H9 (cell line): ENCODE measurements at regions not wholly inside any gene's neighbourhood (a gene's known extent, or its start where the extent isn't known, plus 50 kb on each side); places are given as distances from the start of the nearest gene placed in this dataset.

ENCODE experiments used
- DNase-seq: peaks from one replicate; pipeline ENCODE4 v3.0.0-alpha.2; 2017
- H2AFZ ChIP-seq: one replicate; pipeline ENCODE4 v1.6.1; 2013; ENCODE audit warnings: mild to moderate bottlenecking, low read length, control low read depth, moderate library complexity
- H2AK5ac ChIP-seq: 2 replicates; pipeline ENCODE4 v1.6.1; 2013; ENCODE audit warnings: low read length, control low read depth, mixed read lengths; ENCODE audit not compliant: insufficient read length
- H2BK120ac ChIP-seq: one replicate; pipeline ENCODE4 v1.6.1; 2013; ENCODE audit warnings: low read depth, mild to moderate bottlenecking, low read length, control low read depth, inconsistent platforms; ENCODE audit not compliant: poor library complexity, severe bottlenecking
- H2BK12ac ChIP-seq: 2 replicates; pipeline ENCODE4 v1.6.1; 2013; ENCODE audit warnings: low read length, control low read depth, mixed read lengths, low read depth; ENCODE audit not compliant: insufficient read length
- H2BK15ac ChIP-seq: 2 replicates; pipeline ENCODE4 v1.6.1; 2013; ENCODE audit warnings: low read depth, low read length, control low read depth
- H2BK20ac ChIP-seq: one replicate; pipeline ENCODE4 v1.6.1; 2013; ENCODE audit warnings: low read depth, mild to moderate bottlenecking, low read length, control low read depth, inconsistent platforms; ENCODE audit not compliant: poor library complexity, severe bottlenecking
- H2BK5ac ChIP-seq: 2 replicates; pipeline ENCODE4 v1.6.1; 2013; ENCODE audit warnings: low read length, control low read depth, mixed read lengths; ENCODE audit not compliant: insufficient read length
- H3K14ac ChIP-seq: 2 replicates; pipeline ENCODE4 v1.6.1; 2013; ENCODE audit warnings: low read length, control low read depth; ENCODE audit not compliant: insufficient read depth
- H3K18ac ChIP-seq: 2 replicates; pipeline ENCODE4 v1.6.1; 2013; ENCODE audit warnings: low read depth, mild to moderate bottlenecking, mixed read lengths, low read length, control low read depth; ENCODE audit not compliant: insufficient read length
- H3K23ac ChIP-seq: 2 replicates; pipeline ENCODE4 v1.6.1; 2013; ENCODE audit warnings: low read length, control low read depth, mixed read lengths, low read depth; ENCODE audit not compliant: insufficient read length
- H3K23me2 ChIP-seq: 2 replicates; pipeline ENCODE4 v1.6.1; 2013; ENCODE audit warnings: low read depth, mild to moderate bottlenecking, mixed read lengths, low read length, control low read depth; ENCODE audit not compliant: insufficient read length, poor library complexity, severe bottlenecking
- H3K27ac ChIP-seq: 2 replicates; pipeline ENCODE4 v1.5.1; 2013; ENCODE audit warnings: low read length, control low read depth, mixed read lengths, low read depth; ENCODE audit not compliant: insufficient read length
- H3K27me3 ChIP-seq: 2 replicates; pipeline ENCODE4 v1.6.1; 2013; ENCODE audit warnings: low read length, control low read depth, inconsistent platforms; ENCODE audit not compliant: insufficient read depth
- H3K4ac ChIP-seq: 2 replicates; pipeline ENCODE4 v1.6.1; 2013; ENCODE audit warnings: low read depth, mild to moderate bottlenecking, control low read depth, inconsistent platforms, low read length, moderate library complexity
- H3K4me1 ChIP-seq: 2 replicates; pipeline ENCODE4 v1.6.1; 2013; ENCODE audit warnings: low read length, control low read depth, inconsistent platforms; ENCODE audit not compliant: insufficient read depth
- H3K4me2 ChIP-seq: 2 replicates; pipeline ENCODE4 v1.6.1; 2013; ENCODE audit warnings: low read length, control low read depth, mixed read lengths; ENCODE audit not compliant: insufficient read length, insufficient read depth
- H3K56ac ChIP-seq: 2 replicates; pipeline ENCODE4 v1.6.1; 2013; ENCODE audit warnings: low read depth, mild to moderate bottlenecking, mixed read lengths, low read length, control low read depth; ENCODE audit not compliant: insufficient read length
- H3K79me1 ChIP-seq: 2 replicates; pipeline ENCODE4 v1.6.1; 2013; ENCODE audit warnings: low read depth, mild to moderate bottlenecking, moderate library complexity, low read length, control low read depth, inconsistent platforms; ENCODE audit not compliant: insufficient read depth, poor library complexity, severe bottlenecking
- H3K79me2 ChIP-seq: 2 replicates; pipeline ENCODE4 v1.6.1; 2013; ENCODE audit warnings: low read length, control low read depth, inconsistent platforms; ENCODE audit not compliant: insufficient read depth
- H3K9ac ChIP-seq: 2 replicates; pipeline ENCODE4 v1.6.1; 2013; ENCODE audit warnings: low read length, control low read depth, mixed read lengths; ENCODE audit not compliant: insufficient read length; ENCODE audit errors: extremely low read depth
- H3K9me3 ChIP-seq: one replicate; pipeline ENCODE4 v1.6.1; 2013; ENCODE audit warnings: low read depth, low read length, inconsistent platforms; ENCODE audit not compliant: control insufficient read depth
- H3T11ph ChIP-seq: one replicate; pipeline ENCODE4 v1.6.1; 2013; ENCODE audit warnings: mild to moderate bottlenecking, low read length, control low read depth, inconsistent platforms
- H4K20me1 ChIP-seq: one replicate; pipeline ENCODE4 v1.6.1; 2013; ENCODE audit not compliant: control insufficient read depth, insufficient read length, insufficient read depth
- H4K5ac ChIP-seq: 2 replicates; pipeline ENCODE4 v1.6.1; 2013; ENCODE audit warnings: low read depth, mild to moderate bottlenecking, mixed read lengths, low read length, control low read depth; ENCODE audit not compliant: insufficient read length
- H4K8ac ChIP-seq: replicated peaks from 2 replicates; pipeline ENCODE4 v1.6.1; 2013; ENCODE audit warnings: low read length, control low read depth, mixed read lengths, low read depth; ENCODE audit not compliant: insufficient read length
- H4K91ac ChIP-seq: 2 replicates; pipeline ENCODE4 v1.6.1; 2013; ENCODE audit warnings: low read depth, mild to moderate bottlenecking, moderate library complexity, mixed read lengths, low read length, control low read depth; ENCODE audit not compliant: insufficient read length
- H3K27ac Mint-ChIP-seq, 3 experiments: 2 replicates in 2 of 3; 3 replicates in 1 of 3; pipeline ENCODE4 v1.8.0; 2020 to 2021; ENCODE audit warnings: mixed read lengths in 3 of 3, mild to moderate bottlenecking in 1 of 3, moderate library complexity in 1 of 3
- H3K27me3 Mint-ChIP-seq: 2 replicates; pipeline ENCODE4 v1.8.0; 2021; ENCODE audit warnings: low read depth, mild to moderate bottlenecking, moderate library complexity, mixed read lengths
- H3K36me3 Mint-ChIP-seq, 3 experiments: 2 replicates in 2 of 3; 3 replicates in 1 of 3; pipeline ENCODE4 v1.8.0; 2020 to 2021; ENCODE audit warnings: low read depth in 3 of 3, mixed read lengths in 3 of 3; ENCODE audit not compliant: insufficient read depth in 1 of 3
- H3K4me1 Mint-ChIP-seq, 2 experiments: 2 replicates each; pipeline ENCODE4 v1.8.0; 2020; ENCODE audit warnings: mixed read lengths in 2 of 2
- H3K4me3 Mint-ChIP-seq, 2 experiments: 2 replicates in 1 of 2; 3 replicates in 1 of 2; pipeline ENCODE4 v1.8.0; 2020 to 2021; ENCODE audit warnings: mild to moderate bottlenecking in 2 of 2, mixed read lengths in 2 of 2, moderate library complexity in 1 of 2
- H3K9me3 Mint-ChIP-seq, 2 experiments: 2 replicates in 1 of 2; 3 replicates in 1 of 2; pipeline ENCODE4 v1.8.0; 2020; ENCODE audit warnings: mild to moderate bottlenecking in 2 of 2, mixed read lengths in 2 of 2, moderate library complexity in 1 of 2
- WGBS: extraction: QIAGEN DNeasy Blood & Tissue Kit; methylation state at CpG from one replicate; pipeline ENCODE4 v1.1.7; 2013; ENCODE audit warnings: missing lambda C conversion rate, low lambda C conversion rate, mixed read lengths; ENCODE audit not compliant: insufficient read length; ENCODE audit errors: extremely low coverage; 5-methylcytosine and 5-hydroxymethylcytosine counted together
- TF ChIP-seq, protein P1 (sequence below): fragments of 200-600 bp; sonication (generic); conservative IDR thresholded peaks from 3 replicates; pipeline ENCODE4 v1.8.0; 2021; ENCODE audit warnings: antibody characterized with exemption, mild to moderate bottlenecking

DNA sequence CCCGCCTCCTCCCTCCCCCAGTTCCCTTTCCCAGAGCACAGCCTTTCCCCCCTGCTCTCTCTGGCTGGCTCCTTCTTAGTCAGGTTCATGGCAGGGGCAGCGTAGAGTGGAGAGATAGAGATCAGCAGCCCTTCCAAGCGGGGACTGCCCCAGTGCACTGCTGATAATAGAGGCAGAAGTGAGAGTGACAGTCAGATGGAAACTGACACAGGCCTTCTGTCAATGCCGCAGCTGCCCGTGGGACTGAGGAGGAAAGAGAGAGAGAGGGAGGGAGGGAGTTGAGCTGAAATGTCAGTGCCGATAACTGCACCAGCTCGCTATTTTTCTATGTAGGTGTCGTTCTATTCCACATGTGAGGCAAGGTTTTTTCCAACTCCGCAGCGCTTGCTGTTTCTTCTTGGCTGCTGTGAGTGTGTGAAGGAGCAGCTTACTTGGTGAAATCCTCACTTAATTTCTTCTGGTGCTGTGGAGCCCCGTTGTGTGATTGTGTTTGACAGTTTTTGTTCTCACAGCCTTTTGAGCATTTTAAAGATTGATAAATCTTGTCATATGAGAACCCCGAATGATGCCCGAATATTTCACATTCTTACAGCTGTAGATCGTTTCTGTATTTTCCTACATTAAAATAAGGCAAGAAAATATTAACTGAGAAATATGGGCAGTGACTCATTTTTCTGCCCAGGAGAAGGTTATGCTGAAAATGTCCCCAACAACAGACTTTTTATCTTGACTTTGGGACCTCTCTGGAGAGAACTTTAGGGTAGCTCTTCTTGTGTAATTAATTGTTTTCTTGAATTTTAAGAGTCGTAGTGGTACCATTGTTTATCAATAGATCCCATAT, 386.4 kb upstream of the MMS22L start:
- H3K36me3 Mint-ChIP-seq: no peaks in the 10 kb centered on the region
- no peak overlapping the region for H3K4ac ChIP-seq
- H3K27ac ChIP-seq: no peak overlapping the region
- H2BK15ac ChIP-seq: no peak overlapping the region
- no peak overlapping the region for H2BK20ac ChIP-seq
- no peak overlapping the region for H3K4me3 Mint-ChIP-seq
- peak overlapping the region; percentile 70 for H3K4me2 ChIP-seq
- H3K79me2 ChIP-seq: no peaks in the 10 kb centered on the region; the same call in 1 of the 2 replicates
- H3K23ac ChIP-seq: no peak overlapping the region
- no peak overlapping the region for H3K9ac ChIP-seq
- H3K79me1 ChIP-seq: no peaks in the 10 kb centered on the region
- H2AK5ac ChIP-seq: no peak overlapping the region
- no peaks in the 10 kb centered on the region; the same call in 1 of the 2 replicates for H3K4me1 ChIP-seq
- H3T11ph ChIP-seq: no peak overlapping the region
- no peak overlapping the region for H4K91ac ChIP-seq
- peak; percentile 35 for DNase-seq
- no peak overlapping the region for H3K27ac Mint-ChIP-seq
- no peak overlapping the region for H3K18ac ChIP-seq
- no peak overlapping the region for H3K56ac ChIP-seq
- no peaks in the 10 kb centered on the region for H3K27me3 Mint-ChIP-seq
- no peaks in the 10 kb centered on the region for H3K9me3 ChIP-seq
- TF ChIP-seq, protein P1, sequence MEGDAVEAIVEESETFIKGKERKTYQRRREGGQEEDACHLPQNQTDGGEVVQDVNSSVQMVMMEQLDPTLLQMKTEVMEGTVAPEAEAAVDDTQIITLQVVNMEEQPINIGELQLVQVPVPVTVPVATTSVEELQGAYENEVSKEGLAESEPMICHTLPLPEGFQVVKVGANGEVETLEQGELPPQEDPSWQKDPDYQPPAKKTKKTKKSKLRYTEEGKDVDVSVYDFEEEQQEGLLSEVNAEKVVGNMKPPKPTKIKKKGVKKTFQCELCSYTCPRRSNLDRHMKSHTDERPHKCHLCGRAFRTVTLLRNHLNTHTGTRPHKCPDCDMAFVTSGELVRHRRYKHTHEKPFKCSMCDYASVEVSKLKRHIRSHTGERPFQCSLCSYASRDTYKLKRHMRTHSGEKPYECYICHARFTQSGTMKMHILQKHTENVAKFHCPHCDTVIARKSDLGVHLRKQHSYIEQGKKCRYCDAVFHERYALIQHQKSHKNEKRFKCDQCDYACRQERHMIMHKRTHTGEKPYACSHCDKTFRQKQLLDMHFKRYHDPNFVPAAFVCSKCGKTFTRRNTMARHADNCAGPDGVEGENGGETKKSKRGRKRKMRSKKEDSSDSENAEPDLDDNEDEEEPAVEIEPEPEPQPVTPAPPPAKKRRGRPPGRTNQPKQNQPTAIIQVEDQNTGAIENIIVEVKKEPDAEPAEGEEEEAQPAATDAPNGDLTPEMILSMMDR: no peak
- no CpG with 5 or more reads among the region's 15 CpGs for WGBS
- no peaks in the 10 kb centered on the region for H4K20me1 ChIP-seq
- no peak overlapping the region for H2BK5ac ChIP-seq
- H2AFZ ChIP-seq: peak overlapping the region; percentile 36
- peaks cover 0 to 5% of the 10 kb centered on the region in 2 experiments; a peak in 2 of 4 replicates for H3K4me1 Mint-ChIP-seq
- no peaks in the 10 kb centered on the region for H3K23me2 ChIP-seq
- no peaks in the 10 kb centered on the region for H3K27me3 ChIP-seq
- H3K9me3 Mint-ChIP-seq: no peaks in the 10 kb centered on the region
- no peak overlapping the region for H3K14ac ChIP-seq
- no peak overlapping the region for H4K8ac ChIP-seq
- no peak overlapping the region for H2BK120ac ChIP-seq
- H2BK12ac ChIP-seq: no peak overlapping the region
- no peak overlapping the region for H4K5ac ChIP-seq
